H1 (cell line): ENCODE measurements at regions not wholly inside any gene's neighbourhood (a gene's known extent, or its start where the extent isn't known, plus 50 kb on each side); places are given as distances from the start of the nearest gene placed in this dataset.

Experiments
- CTCF ChIA-PET: fragments of 300-600 bp; sonication (Branson Sonifier 250); formaldehyde crosslinking; loops from one replicate; lab custom pipeline; 2021; ENCODE audit not compliant: partially characterized antibody; lab: Charles Lee
- POLR2A ChIA-PET: fragments of 300-600 bp; sonication (Branson Sonifier 250); formaldehyde crosslinking; loops from one replicate; lab custom pipeline; 2021; ENCODE audit warnings: inconsistent platforms; ENCODE audit not compliant: partially characterized antibody; lab: Charles Lee
- DNase-seq, 2 experiments: peaks; one replicate each; pipeline versions ENCODE4 v3.0.0 to v3.0.0-alpha.2; 2010 to 2022; ENCODE audit warnings: low spot score in 2 of 2, low read depth in 1 of 2, mixed read lengths in 1 of 2
- FAIRE-seq: peaks from 2 replicates; lab custom pipeline; 2011; peaks lifted over from hg19 to GRCh38; lab: Jason Lieb, UNC
- H2AFZ ChIP-seq: 2 replicates; pipeline ENCODE4 v1.8.1; 2012; ENCODE audit warnings: low read length, inconsistent platforms
- H2AK5ac ChIP-seq: 2 replicates; pipeline ENCODE4 v1.6.1; 2013; ENCODE audit warnings: low read depth, low read length
- H2BK120ac ChIP-seq: replicated peaks from 2 replicates; pipeline ENCODE3; 2013; ENCODE audit warnings: low read depth, low read length, inconsistent platforms
- H2BK12ac ChIP-seq: 2 replicates; pipeline ENCODE4 v1.6.1; 2013; ENCODE audit warnings: low read depth, low read length
- H2BK15ac ChIP-seq: 2 replicates; pipeline ENCODE4 v1.6.1; 2013; ENCODE audit warnings: low read length
- H2BK20ac ChIP-seq: 2 replicates; pipeline ENCODE4 v1.6.1; 2013; ENCODE audit warnings: low read length
- H2BK5ac ChIP-seq: 2 replicates; pipeline ENCODE4 v1.6.1; 2013; ENCODE audit warnings: low read depth, low read length
- H3K14ac ChIP-seq: 2 replicates; pipeline ENCODE4 v1.6.1; 2013; ENCODE audit warnings: inconsistent platforms; ENCODE audit not compliant: insufficient read length
- H3K18ac ChIP-seq: 2 replicates; pipeline ENCODE4 v1.6.1; 2013; ENCODE audit warnings: low read length; ENCODE audit errors: extremely low read depth
- H3K23ac ChIP-seq: 2 replicates; pipeline ENCODE4 v1.6.1; 2013; ENCODE audit warnings: inconsistent platforms; ENCODE audit not compliant: insufficient read length
- H3K23me2 ChIP-seq: 2 replicates; pipeline ENCODE4 v1.6.1; 2013; ENCODE audit warnings: low read depth, low read length
- H3K27ac ChIP-seq: 2 replicates; pipeline ENCODE4 v1.6.1; 2011; ENCODE audit warnings: low read depth, low read length, inconsistent platforms
- H3K27me3 ChIP-seq, 4 experiments: replicated peaks in 1 of 4; 1 replicate in 1 of 4; 2 replicates in 3 of 4; pipeline versions ENCODE4 v1.6.1 to v1.8.1; 2011 to 2013; ENCODE audit warnings: low read length in 3 of 4, mild to moderate bottlenecking in 3 of 4, inconsistent platforms in 2 of 4, mixed read lengths in 2 of 4, moderate library complexity in 1 of 4; ENCODE audit not compliant: control insufficient read depth in 3 of 4, insufficient read depth in 3 of 4; ENCODE audit errors: extremely low read depth in 1 of 4
- H3K36me3 ChIP-seq, 4 experiments: 2 replicates each; pipeline versions ENCODE4 v1.6.1 to v1.8.1; 2011 to 2013; ENCODE audit warnings: mild to moderate bottlenecking in 4 of 4, low read length in 3 of 4, moderate library complexity in 2 of 4, control low read depth in 1 of 4, inconsistent platforms in 1 of 4; ENCODE audit not compliant: insufficient read depth in 4 of 4, control insufficient read depth in 2 of 4
- H3K4ac ChIP-seq: replicated peaks from 2 replicates; pipeline ENCODE3; 2013; ENCODE audit warnings: low read length, low read depth, mixed read lengths, inconsistent platforms; ENCODE audit not compliant: insufficient read length
- H3K4me1 ChIP-seq, 4 experiments: replicated peaks in 1 of 4; 1 replicate in 1 of 4; 2 replicates in 3 of 4; pipeline versions ENCODE4 v1.6.1 to v1.8.1; 2011 to 2013; ENCODE audit warnings: low read length in 3 of 4, inconsistent platforms in 2 of 4, mixed read lengths in 1 of 4; ENCODE audit not compliant: insufficient read depth in 4 of 4, control insufficient read depth in 3 of 4
- H3K4me2 ChIP-seq, 2 experiments: 2 replicates each; pipeline versions ENCODE4 v1.6.1 to v1.8.1; 2011 to 2013; ENCODE audit warnings: low read depth in 2 of 2, low read length in 2 of 2, control low read depth in 1 of 2, inconsistent platforms in 1 of 2, mild to moderate bottlenecking in 1 of 2; ENCODE audit not compliant: insufficient read depth in 1 of 2
- H3K4me3 ChIP-seq, 4 experiments: fragments of 200-600, 300-600 bp in 1 of 4; sonication (generic), shearing (Covaris generic), sonication (Bioruptor Twin) in 1 of 4; 2 replicates each; pipeline versions ENCODE4 v1.5.1 to v1.8.1; 2011 to 2016; ENCODE audit warnings: low read length in 4 of 4, low read depth in 3 of 4, control low read depth in 2 of 4, inconsistent platforms in 2 of 4, mild to moderate bottlenecking in 2 of 4, mixed read lengths in 1 of 4, moderate library complexity in 1 of 4; ENCODE audit not compliant: insufficient read depth in 2 of 4; ENCODE audit errors: extremely low read depth in 1 of 4
- H3K56ac ChIP-seq: replicated peaks from 2 replicates; pipeline ENCODE3; 2013; ENCODE audit warnings: low read depth, mild to moderate bottlenecking, mixed read lengths, low read length, inconsistent platforms; ENCODE audit not compliant: insufficient read length
- H3K79me1 ChIP-seq: 2 replicates; pipeline ENCODE4 v1.6.1; 2013; ENCODE audit warnings: low read depth, low read length, control low read depth
- H3K79me2 ChIP-seq, 2 experiments: 2 replicates each; pipeline versions ENCODE4 v1.6.1 to v1.8.1; 2012 to 2013; ENCODE audit warnings: low read length in 2 of 2, mild to moderate bottlenecking in 2 of 2, inconsistent platforms in 1 of 2; ENCODE audit not compliant: insufficient read depth in 2 of 2, control insufficient read depth in 1 of 2
- H3K9ac ChIP-seq, 4 experiments: replicated peaks in 1 of 4; 1 replicate in 1 of 4; 2 replicates in 3 of 4; pipeline versions ENCODE4 v1.6.1 to v1.8.1; 2011 to 2013; ENCODE audit warnings: low read depth in 3 of 4, low read length in 3 of 4, control low read depth in 2 of 4, mild to moderate bottlenecking in 2 of 4, moderate library complexity in 2 of 4, inconsistent platforms in 1 of 4; ENCODE audit errors: extremely low read depth in 1 of 4
- H3K9me3 ChIP-seq, 2 experiments: 2 replicates each; pipeline versions ENCODE4 v1.6.1 to v1.8.1; 2012 to 2013; ENCODE audit warnings: mild to moderate bottlenecking in 2 of 2, moderate library complexity in 2 of 2, control low read depth in 1 of 2, inconsistent platforms in 1 of 2, low read depth in 1 of 2, low read length in 1 of 2, mixed read lengths in 1 of 2; ENCODE audit not compliant: insufficient read depth in 2 of 2
- H4K20me1 ChIP-seq, 2 experiments: replicated peaks in 1 of 2; 2 replicates each; pipeline versions ENCODE3 to v1.8.1; 2011 to 2013; ENCODE audit warnings: inconsistent platforms in 2 of 2, low read length in 2 of 2, mild to moderate bottlenecking in 1 of 2; ENCODE audit not compliant: insufficient read depth in 2 of 2, control insufficient read depth in 1 of 2
- H4K5ac ChIP-seq: 2 replicates; pipeline ENCODE4 v1.6.1; 2013; ENCODE audit warnings: low read length, low read depth, mixed read lengths, inconsistent platforms; ENCODE audit not compliant: insufficient read length
- H4K8ac ChIP-seq: 2 replicates; pipeline ENCODE4 v1.8.0; 2013; ENCODE audit warnings: mild to moderate bottlenecking, moderate library complexity, low read length, inconsistent platforms; ENCODE audit not compliant: insufficient read depth; ENCODE audit errors: extremely low read depth
- H4K91ac ChIP-seq: replicated peaks from 2 replicates; pipeline ENCODE3; 2013; ENCODE audit warnings: low read length, mixed read lengths, inconsistent platforms; ENCODE audit not compliant: insufficient read length
- CHD1 ChIP-seq: IDR thresholded peaks from 2 replicates; pipeline ENCODE4 v1.6.1; 2012; ENCODE audit warnings: low read depth, low read length, improper control_type of control experiment
- CHD2 ChIP-seq: IDR thresholded peaks from 2 replicates; pipeline ENCODE4 v1.6.1; 2012; ENCODE audit warnings: low read length, improper control_type of control experiment
- FOSL1 ChIP-seq: IDR thresholded peaks from 2 replicates; pipeline ENCODE4 v1.6.1; 2011; ENCODE audit warnings: mild to moderate bottlenecking, low read depth, low read length, moderate library complexity; ENCODE audit not compliant: insufficient read depth
- PHF8 ChIP-seq: fragments of 200-600 bp; sonication (generic); conservative IDR thresholded peaks from 2 replicates; pipeline ENCODE4 v1.7.1; 2012; ENCODE audit warnings: low read depth, mild to moderate bottlenecking, inconsistent platforms, low read length, moderate library complexity
- SIN3A ChIP-seq, 2 experiments: IDR thresholded peaks in 1 of 2; conservative IDR thresholded peaks in 1 of 2; 2 replicates each; pipeline ENCODE4 v1.6.1; 2011 to 2012; ENCODE audit warnings: low read length in 2 of 2, improper control_type of control experiment in 1 of 2, low read depth in 1 of 2, mild to moderate bottlenecking in 1 of 2
- SUZ12 ChIP-seq: fragments of 200-600 bp; sonication (generic); IDR thresholded peaks from 2 replicates; pipeline ENCODE4 v1.6.1; 2012; ENCODE audit warnings: mild to moderate bottlenecking, inconsistent platforms, low read length, moderate library complexity, mixed read lengths
- TAF7 ChIP-seq: optimal IDR thresholded peaks from 2 replicates; pipeline ENCODE3; 2011; ENCODE audit warnings: low read depth, mild to moderate bottlenecking, inconsistent platforms, low read length, moderate library complexity, borderline replicate concordance
- TCF12 ChIP-seq: IDR thresholded peaks from 2 replicates; pipeline ENCODE4 v1.6.1; 2011; ENCODE audit warnings: low read depth, mild to moderate bottlenecking, low read length
- TEAD4 ChIP-seq: IDR thresholded peaks from 2 replicates; pipeline ENCODE4 v1.6.1; 2012; ENCODE audit warnings: low read depth, low read length, inconsistent platforms, mixed read lengths
- YY1 ChIP-seq: IDR thresholded peaks from 2 replicates; pipeline ENCODE4 v1.6.1; 2011; ENCODE audit warnings: low read depth, mild to moderate bottlenecking, low read length
- WGBS, 2 experiments: shearing (Covaris generic) in 1 of 2; methylation state at CpG; one replicate each; pipeline versions ENCODE4 v1.1.6 to v1.1.7; 2013 to 2015; ENCODE audit warnings: low lambda C conversion rate in 2 of 2, mixed read lengths in 2 of 2, inconsistent platforms in 1 of 2, low coverage in 1 of 2, missing lambda C conversion rate in 1 of 2; ENCODE audit not compliant: insufficient replicate concordance in 2 of 2, insufficient coverage in 1 of 2, insufficient read length in 1 of 2; ENCODE audit errors: extremely low coverage in 1 of 2, missing lambda C conversion rate in 1 of 2; 5-methylcytosine and 5-hydroxymethylcytosine counted together

GRCh38 chr7:128161466-128162125 is 79.5 kb upstream of the LEP start:
- Histone ChIP-seq H2AFZ (no peak overlapping the region), H4K91ac (no peak overlapping the region), H3K27me3 (peaks cover 17 to 42% (median 30%) of the 10 kb centered on the region in 4 experiments), H2BK12ac (no peak overlapping the region), H4K5ac (no peak overlapping the region), H2BK15ac (no peak overlapping the region), H3K23ac (no peak overlapping the region), H3K9ac (no peak overlapping the region), H3K23me2 (peaks cover under 1% of the 10 kb centered on the region; the same call in 1 of the 2 replicates), H3K9me3 (no peaks in the 10 kb centered on the region), H2BK20ac (no peak overlapping the region), H4K8ac (no peak overlapping the region), H3K4me3 (no peak overlapping the region; a peak in 1 of 8 replicates), H3K27ac (no peak overlapping the region), H3K18ac (no peak overlapping the region), H2BK5ac (no peak overlapping the region), H4K20me1 (peaks cover 2 to 4% of the 10 kb centered on the region in 2 experiments), H3K79me2 (no peaks in the 10 kb centered on the region), H2AK5ac (no peak overlapping the region), H3K36me3 (no peaks in the 10 kb centered on the region), H3K4me2 (no peak overlapping the region), H3K79me1 (no peaks in the 10 kb centered on the region), H3K4ac (no peak overlapping the region), H3K56ac (no peak overlapping the region), H3K4me1 (peaks cover 3 to 18% (median 10%) of the 10 kb centered on the region in 4 experiments), H3K14ac (no peak overlapping the region), H2BK120ac (no peak overlapping the region)
- no peak for FAIRE-seq
- DNase-seq, result peak in 1 of 2 experiments; percentile 11
- ChIA-PET CTCF (interaction anchor here (1.1 to 8.2 kb wide), 8 partner anchors 9 to 143 kb away, joined by 3 to 85 read pairs (median 4); no protein-coding TSS in a partner anchor), POLR2A (no interaction called here)
- 89% methylated on average over 7 of the region's 7 CpGs; no CpG with 5 or more reads in 1 of the 2 experiments for WGBS, 2 experiments
- TF ChIP-seq PHF8, result no peak
- TF ChIP-seq TEAD4, result no peak
- TF ChIP-seq CHD1, result no peak
- TF ChIP-seq TCF12, result no peak
- no peak for TF ChIP-seq FOSL1
- no peak for TF ChIP-seq SIN3A (conservative IDR thresholded peaks at IDR 0.05 in 1 of 2, IDR thresholded peaks at IDR 0.05 in 1 of 2; ENCODE audit: low read depth in 1 of 2, low read length in 2 of 2)
- no peak for TF ChIP-seq TAF7
- TF ChIP-seq YY1, result no peak
- TF ChIP-seq SUZ12, result no peak
- TF ChIP-seq CHD2, result no peak
